AG04450 (cell line): ENCODE measurements at regions not wholly inside any gene's neighbourhood (a gene's known extent, or its start where the extent isn't known, plus 50 kb on each side); places are given as distances from the start of the nearest gene placed in this dataset.

Experiments used
- CTCF ChIA-PET: fragments of 300-600, 350-600 bp; formaldehyde crosslinking; extraction: SDS; loops from one replicate; lab custom pipeline; 2022; ENCODE audit warnings: antibody characterized with exemption, inconsistent platforms; lab: Charles Lee
- POLR2A ChIA-PET: fragments of 350-600 bp; formaldehyde crosslinking; extraction: SDS; loops from one replicate; lab custom pipeline; 2021; ENCODE audit warnings: antibody characterized with exemption, inconsistent platforms; lab: Yijun Ruan, JAX
- DNase-seq: peaks from one replicate; pipeline ENCODE4 v3.0.0-alpha.2; 2011; ENCODE audit warnings: low read depth, low spot score
- H3K27ac ChIP-seq: one replicate; pipeline ENCODE4 v1.5.1; 2012; ENCODE audit warnings: low read depth, low read length, control low read depth
- H3K27me3 ChIP-seq: one replicate; pipeline ENCODE4 v1.6.0; 2012; ENCODE audit warnings: low read length; ENCODE audit not compliant: control insufficient read depth, insufficient read depth
- H3K4me3 ChIP-seq: 2 replicates; pipeline ENCODE4 v1.5.1; 2011; ENCODE audit warnings: mild to moderate bottlenecking, low read depth, low read length, control low read depth
- H3K9me3 ChIP-seq: 2 replicates; pipeline ENCODE4 v1.5.1; 2012; ENCODE audit warnings: low read length; ENCODE audit not compliant: control insufficient read depth, insufficient read depth
- CTCF ChIP-seq: IDR thresholded peaks from 2 replicates; pipeline ENCODE4 v1.5.1; 2011; ENCODE audit warnings: low read depth, low read length, control low read depth, inconsistent platforms

DNA sequence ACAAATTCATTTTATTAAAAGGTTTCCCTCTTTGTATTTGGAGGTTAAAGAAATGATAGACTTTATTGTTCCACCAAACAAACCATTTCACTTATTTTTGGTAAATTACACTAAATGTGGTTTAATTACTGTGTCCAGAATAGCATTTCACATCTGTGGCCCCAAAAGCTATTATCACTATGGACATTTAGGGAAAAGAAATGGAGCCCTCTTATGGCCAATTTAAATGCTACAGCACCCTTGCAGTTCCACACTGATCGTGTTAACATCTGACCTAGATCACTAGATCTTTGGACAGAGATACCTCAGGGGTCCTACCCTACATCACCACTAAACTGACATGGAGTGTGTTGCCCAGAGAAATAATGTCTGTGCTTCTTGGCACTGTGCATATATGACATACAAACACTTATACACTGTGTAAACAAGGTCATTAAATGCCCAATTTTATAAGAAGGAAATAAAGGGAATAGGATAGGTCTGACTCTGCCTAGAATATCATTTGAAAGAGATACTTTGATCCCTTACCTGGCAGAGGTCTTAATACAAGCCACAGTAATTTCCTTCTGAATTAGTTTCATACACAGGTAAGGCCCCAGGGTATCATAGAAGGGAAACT is 163.9 kb downstream of the KDR start:
- no peak for DNase-seq
- ChIA-PET CTCF (interaction anchor here (0.7 to 3.3 kb wide), 15 partner anchors 10 to 643 kb away, joined by 3 to 47 read pairs (median 5); partner anchors contain the start of gene SRD5A3), POLR2A (no interaction called here)
- no peak overlapping the region for H3K4me3 ChIP-seq
- H3K27me3 ChIP-seq = no peaks in the 10 kb centered on the region
- TF ChIP-seq CTCF = peak; percentile 58
- no peak overlapping the region for H3K27ac ChIP-seq
- no peaks in the 10 kb centered on the region for H3K9me3 ChIP-seq

DNA sequence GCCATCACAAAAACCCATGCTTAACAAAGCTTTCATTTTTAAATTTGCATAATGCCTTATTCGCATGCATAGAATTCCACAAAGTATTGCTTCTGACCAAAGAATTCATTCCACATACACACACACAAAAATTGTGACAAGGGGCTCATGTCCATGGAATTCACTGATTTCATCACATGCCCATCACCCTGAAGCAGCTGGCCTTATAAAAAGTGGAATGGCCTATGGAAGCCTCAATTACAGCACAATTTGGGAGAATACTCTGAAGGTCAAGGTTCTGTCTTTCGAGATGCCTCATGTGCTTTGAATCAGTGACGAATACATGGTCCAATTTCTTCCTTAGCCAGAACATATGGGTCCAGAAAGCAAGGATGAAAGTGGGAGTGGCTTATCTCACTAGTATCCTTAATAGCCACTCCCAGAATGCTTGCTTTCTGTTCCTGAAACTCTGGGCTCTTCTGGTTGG is 165.7 kb downstream of the KDR start:
- DNase-seq = peak; percentile 8
- H3K27me3 ChIP-seq = no peaks in the 10 kb centered on the region
- H3K27ac ChIP-seq = no peak overlapping the region
- H3K9me3 ChIP-seq = no peaks in the 10 kb centered on the region
- TF ChIP-seq CTCF = no peak
- CTCF ChIA-PET = interaction anchor here (0.6 to 3.3 kb wide), 6 partner anchors 8 to 784 kb away, joined by 5 to 47 read pairs (median 8); no protein-coding TSS in a partner anchor
- no peak overlapping the region for H3K4me3 ChIP-seq
- POLR2A ChIA-PET = no interaction called here

DNA sequence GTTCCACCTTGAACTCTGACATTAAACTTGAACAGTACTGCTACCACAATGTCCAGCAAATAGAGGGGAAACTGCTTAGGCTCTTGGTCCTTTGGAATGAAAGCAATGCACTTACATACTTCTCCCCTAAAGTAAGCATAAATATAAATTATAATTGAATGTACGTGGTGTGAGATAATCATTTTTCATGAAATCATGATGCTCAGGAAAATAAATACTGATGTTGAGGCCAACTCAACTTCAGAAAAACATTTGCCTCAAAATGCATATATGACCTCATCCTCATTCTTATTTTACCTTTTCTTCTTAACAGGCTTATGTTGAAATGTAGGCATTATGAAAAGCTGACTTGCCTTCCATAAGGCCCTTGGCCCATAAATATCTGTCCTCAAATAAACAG is 166.3 kb downstream of the KDR start:
- Histone ChIP-seq H3K27ac (no peak overlapping the region), H3K27me3 (no peaks in the 10 kb centered on the region), H3K9me3 (no peaks in the 10 kb centered on the region), H3K4me3 (no peak overlapping the region)
- POLR2A ChIA-PET = no interaction called here
- CTCF ChIA-PET = interaction anchor here (0.6 to 3.3 kb wide), 2 partner anchors 12 to 784 kb away, joined by 8 to 47 read pairs; no protein-coding TSS in a partner anchor
- DNase-seq = no peak
- TF ChIP-seq CTCF = no peak

DNA sequence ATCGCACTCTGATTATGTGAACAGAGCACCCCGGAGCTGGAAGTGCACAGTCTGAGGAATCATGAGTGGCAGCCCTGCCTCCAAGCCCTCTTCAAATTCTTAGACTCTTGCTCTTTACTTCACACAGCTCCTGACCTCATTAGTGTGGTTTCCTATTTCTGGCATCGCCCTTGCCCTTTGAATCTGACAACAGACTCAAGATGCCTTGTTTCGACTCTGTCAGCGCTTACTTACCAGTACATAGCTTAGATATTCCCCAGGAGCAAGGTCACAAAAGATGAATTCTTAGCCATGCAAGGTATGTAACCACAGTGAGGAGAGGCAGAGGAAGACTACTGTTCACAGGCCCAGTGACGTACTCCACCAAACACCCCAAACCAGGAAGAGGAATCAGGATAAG is 167.2 kb downstream of the KDR start:
- POLR2A ChIA-PET = no interaction called here
- no peak for TF ChIP-seq CTCF
- DNase-seq = no peak

GRCh38 chr4:54954656-54955388 is 170.6 kb downstream of the KDR start:
- TF ChIP-seq CTCF = no peak
- CTCF ChIA-PET = interaction anchor here (0.7 to 2.2 kb wide), 5 partner anchors 16 to 636 kb away, joined by 3 to 11 read pairs (median 3); no protein-coding TSS in a partner anchor
- POLR2A ChIA-PET = no interaction called here
- no peak for DNase-seq
- no peaks in the 10 kb centered on the region for H3K9me3 ChIP-seq
- H3K27me3 ChIP-seq = no peaks in the 10 kb centered on the region
- no peak overlapping the region for H3K4me3 ChIP-seq
- no peak overlapping the region for H3K27ac ChIP-seq

More for the DNA sequence above, 167.2 kb downstream of the KDR start:
- no peaks in the 10 kb centered on the region for H3K9me3 ChIP-seq
- no peaks in the 10 kb centered on the region for H3K27me3 ChIP-seq
- H3K4me3 ChIP-seq = no peak overlapping the region
- no peak overlapping the region for H3K27ac ChIP-seq
- CTCF ChIA-PET = interaction anchor here (0.6 to 3.3 kb wide), 2 partner anchors 13 to 260 kb away, joined by 3 to 47 read pairs; no protein-coding TSS in a partner anchor
